Liver (tissue), 7 donors: ENCODE measurements at regions not wholly inside any gene's neighbourhood (a gene's known extent, or its start where the extent isn't known, plus 50 kb on each side); places are given as distances from the start of the nearest gene placed in this dataset.

ENCODE experiments used
- DNase-seq: peaks from one replicate; pipeline ENCODE4 v3.0.0-alpha.2; 2017; ENCODE audit warnings: low spot score
- H3K27ac ChIP-seq, 2 donors: one replicate each; pipeline ENCODE4 v1.7.0; 2013; ENCODE audit warnings: inconsistent platforms in 2 of 2, low read length in 2 of 2, control low read depth in 1 of 2, low read depth in 1 of 2, mild to moderate bottlenecking in 1 of 2
- H3K27me3 ChIP-seq, 4 donors: one replicate each; pipeline versions ENCODE4 v1.6.1 to v1.7.0; 2013; ENCODE audit warnings: low read length in 3 of 4, inconsistent platforms in 1 of 4, mild to moderate bottlenecking in 1 of 4, moderate library complexity in 1 of 4; ENCODE audit not compliant: control insufficient read depth in 4 of 4, insufficient read depth in 4 of 4
- H3K36me3 ChIP-seq, 4 donors: one replicate each; pipeline versions ENCODE4 v1.6.1 to v1.7.0; 2013; ENCODE audit warnings: low read length in 3 of 4, mild to moderate bottlenecking in 3 of 4, low read depth in 1 of 4, moderate library complexity in 1 of 4; ENCODE audit not compliant: control insufficient read depth in 4 of 4, insufficient read depth in 3 of 4
- H3K4me1 ChIP-seq, 4 donors: one replicate each; pipeline versions ENCODE4 v1.6.1 to v1.7.0; 2013; ENCODE audit warnings: low read length in 3 of 4, mild to moderate bottlenecking in 3 of 4, moderate library complexity in 1 of 4; ENCODE audit not compliant: control insufficient read depth in 4 of 4, insufficient read depth in 4 of 4
- H3K4me3 ChIP-seq, 3 donors: one replicate each; pipeline versions ENCODE4 v1.6.1 to v1.7.0; 2013; ENCODE audit warnings: low read length in 3 of 3, control low read depth in 1 of 3, low read depth in 1 of 3, mild to moderate bottlenecking in 1 of 3
- H3K9ac ChIP-seq, 2 donors: one replicate each; pipeline ENCODE4 v1.7.0; 2013; ENCODE audit warnings: low read length in 2 of 2, mild to moderate bottlenecking in 2 of 2, moderate library complexity in 2 of 2, control low read depth in 1 of 2, low read depth in 1 of 2
- H3K9me3 ChIP-seq, 4 donors: one replicate each; pipeline versions ENCODE4 v1.6.1 to v1.7.0; 2013; ENCODE audit warnings: low read length in 3 of 4; ENCODE audit not compliant: control insufficient read depth in 4 of 4
- FOXA1 ChIP-seq: IDR thresholded peaks from 2 replicates; pipeline ENCODE4 v1.6.1; 2016; ENCODE audit warnings: antibody characterized with exemption
- FOXA2 ChIP-seq: IDR thresholded peaks from 2 replicates; pipeline ENCODE4 v1.6.1; 2016; ENCODE audit warnings: antibody characterized with exemption
- GABPA ChIP-seq, 2 donors: IDR thresholded peaks in 1 of 2; conservative IDR thresholded peaks in 1 of 2; 2 replicates each; pipeline ENCODE4 v1.6.1; 2016; ENCODE audit warnings: antibody characterized with exemption in 2 of 2, mild to moderate bottlenecking in 1 of 2, moderate library complexity in 1 of 2
- HNF4A ChIP-seq, 2 donors: conservative IDR thresholded peaks; 2 replicates each; pipeline ENCODE4 v1.6.1; 2016; ENCODE audit warnings: antibody characterized with exemption in 2 of 2, mild to moderate bottlenecking in 2 of 2
- HNF4G ChIP-seq: IDR thresholded peaks from 2 replicates; pipeline ENCODE4 v1.6.1; 2016; ENCODE audit warnings: antibody characterized with exemption
- JUND ChIP-seq, 2 donors: IDR thresholded peaks; 2 replicates each; pipeline ENCODE4 v1.6.1; 2016; ENCODE audit warnings: antibody characterized with exemption in 2 of 2
- NR2F2 ChIP-seq: IDR thresholded peaks from 2 replicates; pipeline ENCODE4 v1.6.1; 2016; ENCODE audit warnings: antibody characterized with exemption
- RAD21 ChIP-seq, 2 donors: IDR thresholded peaks; 2 replicates each; pipeline ENCODE4 v1.6.1; 2016; ENCODE audit warnings: antibody characterized with exemption in 2 of 2, mild to moderate bottlenecking in 2 of 2
- RXRA ChIP-seq, 2 donors: IDR thresholded peaks; 2 replicates each; pipeline ENCODE4 v1.6.1; 2017 to 2018; ENCODE audit warnings: antibody characterized with exemption in 2 of 2, mild to moderate bottlenecking in 1 of 2
- YY1 ChIP-seq: IDR thresholded peaks from 2 replicates; pipeline ENCODE4 v1.6.1; 2016; ENCODE audit warnings: antibody characterized with exemption, mild to moderate bottlenecking
- ZBTB33 ChIP-seq: IDR thresholded peaks from 2 replicates; pipeline ENCODE4 v1.6.1; 2016; ENCODE audit warnings: antibody characterized with exemption
- WGBS: extraction: QIAGEN DNeasy Blood & Tissue Kit; methylation state at CpG from one replicate; pipeline ENCODE4 v1.1.7; 2013; 5-methylcytosine and 5-hydroxymethylcytosine counted together
- TF ChIP-seq, protein P1 (sequence below): IDR thresholded peaks from 2 replicates; pipeline ENCODE4 v1.6.1; 2016; ENCODE audit warnings: antibody characterized with exemption
- donor health status: healthy.
- donor health status: healthy.
- donor health status: healthy.
- donor health status: healthy.

DNA sequence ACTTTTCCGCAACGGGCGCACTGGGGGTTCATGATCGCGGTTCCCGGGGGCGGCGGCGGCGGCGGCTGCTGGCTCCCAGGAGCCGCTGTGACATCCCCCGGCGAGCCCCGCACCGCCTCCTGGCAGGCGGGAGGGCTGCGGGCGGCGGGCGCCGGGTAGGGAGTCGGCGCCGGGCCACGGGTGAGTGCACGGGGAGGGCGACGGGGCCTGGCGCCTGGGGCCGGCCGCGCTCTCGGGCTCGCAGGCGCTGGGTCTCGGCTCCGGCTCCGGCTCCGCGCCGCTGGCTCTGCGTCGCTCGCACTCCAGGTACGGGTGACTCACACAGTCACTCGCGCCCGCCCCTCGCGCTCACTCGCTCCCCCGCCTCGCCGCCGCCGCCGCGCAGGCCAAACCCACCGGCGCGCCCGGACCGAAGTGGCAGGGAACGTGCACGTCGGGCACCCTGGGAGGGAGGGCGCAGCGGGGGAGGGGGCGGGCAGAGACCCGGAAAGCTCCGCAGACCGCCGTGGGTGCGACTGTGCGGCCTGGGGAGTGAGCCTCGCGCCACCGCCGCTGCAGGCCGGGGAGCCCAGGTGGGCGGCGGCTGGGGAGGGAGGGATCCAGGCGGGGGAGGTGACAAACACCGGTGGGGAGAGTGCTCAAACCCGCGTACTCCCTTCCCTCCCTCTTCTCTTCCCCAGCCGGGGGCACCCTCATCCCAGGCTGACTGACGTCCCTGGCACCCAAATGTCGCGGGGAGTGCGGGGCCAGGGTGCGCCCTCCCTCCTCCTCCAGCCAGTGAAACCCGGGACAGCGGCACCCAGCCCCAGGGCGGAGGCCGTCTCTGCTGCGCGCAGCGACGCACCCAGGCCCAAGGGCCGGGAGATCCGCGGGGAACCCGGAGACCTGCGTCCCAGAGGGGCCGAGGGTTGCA, 276.9 kb upstream of the NEBL start:
- no peak overlapping the region for H3K9ac ChIP-seq
- H3K4me3 ChIP-seq: peak overlapping the region in 2 of 3 donors; percentile 53 to 77
- no peak for TF ChIP-seq RXRA (IDR thresholded peaks at IDR 0.05)
- TF ChIP-seq, protein P1, sequence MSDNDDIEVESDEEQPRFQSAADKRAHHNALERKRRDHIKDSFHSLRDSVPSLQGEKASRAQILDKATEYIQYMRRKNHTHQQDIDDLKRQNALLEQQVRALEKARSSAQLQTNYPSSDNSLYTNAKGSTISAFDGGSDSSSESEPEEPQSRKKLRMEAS: no peak
- TF ChIP-seq HNF4G: no peak
- TF ChIP-seq HNF4A (conservative IDR thresholded peaks at IDR 0.05): no peak
- no peak for TF ChIP-seq NR2F2
- TF ChIP-seq JUND (IDR thresholded peaks at IDR 0.05): no peak
- TF ChIP-seq GABPA (IDR thresholded peaks at IDR 0.05 in 1 of 2, conservative IDR thresholded peaks at IDR 0.05 in 1 of 2): no peak
- no peak for TF ChIP-seq ZBTB33
- peaks cover 7 to 28% (median 14%) of the 10 kb centered on the region in 4 donors for H3K4me1 ChIP-seq
- peaks cover 0 to 5% (median 1%) of the 10 kb centered on the region in 4 donors for H3K9me3 ChIP-seq
- H3K27me3 ChIP-seq: peaks cover 0 to 4% (median 0%) of the 10 kb centered on the region in 4 donors
- H3K36me3 ChIP-seq: no peaks in the 10 kb centered on the region
- 2% methylated on average over 107 of the region's 107 CpGs for WGBS
- peak overlapping the region in 1 of 2 donors; percentile 42 for H3K27ac ChIP-seq
- DNase-seq: peak; percentile 36

- H3K4me3 ChIP-seq: peak overlapping the region; percentile 53 to 77 (median 64)
- H3K9me3 ChIP-seq: no peaks in the 10 kb centered on the region
- H3K27ac ChIP-seq: no peak overlapping the region
- peaks cover 7 to 28% (median 14%) of the 10 kb centered on the region in 4 donors for H3K4me1 ChIP-seq
- TF ChIP-seq NR2F2 (no peak), GABPA (IDR thresholded peaks at IDR 0.05 in 1 of 2, conservative IDR thresholded peaks at IDR 0.05 in 1 of 2) (no peak)
- peaks cover 0 to 4% (median 0%) of the 10 kb centered on the region in 4 donors for H3K27me3 ChIP-seq
- no peaks in the 10 kb centered on the region for H3K36me3 ChIP-seq
- 1% methylated on average over 69 of the region's 69 CpGs for WGBS
- no peak for DNase-seq
- H3K9ac ChIP-seq: peak overlapping the region in 1 of 2 donors; percentile 58
Measured at GRCh38 chr10:21172930-21173801, 276.1 kb upstream of the NEBL start.

- DNase-seq: no peak
- Histone ChIP-seq H3K9ac (peak overlapping the region in 1 of 2 donors; percentile 58), H3K27me3 (peaks cover 0 to 4% (median 0%) of the 10 kb centered on the region in 4 donors), H3K4me3 (peak overlapping the region; percentile 53 to 77 (median 64)), H3K27ac (no peak overlapping the region), H3K9me3 (no peaks in the 10 kb centered on the region), H3K4me1 (peaks cover 7 to 28% (median 14%) of the 10 kb centered on the region in 4 donors), H3K36me3 (no peaks in the 10 kb centered on the region)
- TF ChIP-seq FOXA2 (peak; percentile 87), NR2F2 (no peak), JUND (IDR thresholded peaks at IDR 0.05) (no peak), RAD21 (IDR thresholded peaks at IDR 0.05) (no peak), YY1 (peak; percentile 52), RXRA (IDR thresholded peaks at IDR 0.05) (no peak), FOXA1 (peak; percentile 57), HNF4A (conservative IDR thresholded peaks at IDR 0.05) (no peak)
- WGBS: 15% methylated on average over 10 of the region's 10 CpGs
Measured at GRCh38 chr10:21172542-21172929, 275.4 kb upstream of the NEBL start.
